Activated CD4-positive, alpha-beta T cell treated with anti-CD3 and anti-CD28 coated beads, Interleukin-2, amount 10 ng/mL, durations not matched to agents 7 days and 5 days (primary cell): ENCODE measurements at regions not wholly inside any gene's neighbourhood (a gene's known extent, or its start where the extent isn't known, plus 50 kb on each side); places are given as distances from the start of the nearest gene placed in this dataset.

ENCODE experiments used
- CTCF ChIA-PET: fragments of 350-600 bp; sonication (Branson Sonifier 250); formaldehyde crosslinking; loops from one replicate; lab custom pipeline; 2021; ENCODE audit warnings: antibody characterized with exemption; lab: Charles Lee
- POLR2A ChIA-PET: fragments of 350-600 bp; sonication (Branson Sonifier 250); formaldehyde crosslinking; loops from one replicate; lab custom pipeline; 2021; ENCODE audit warnings: antibody characterized with exemption; lab: Charles Lee
- DNase-seq: peaks from one replicate; pipeline ENCODE4 v3.0.0-alpha.2; 2020
- H3K27ac Mint-ChIP-seq: one replicate; pipeline ENCODE4 v1.8.0; 2021; ENCODE audit warnings: mild to moderate bottlenecking, moderate library complexity, mixed read lengths
- H3K27me3 Mint-ChIP-seq: one replicate; pipeline ENCODE4 v1.8.0; 2021; ENCODE audit warnings: mixed read lengths
- H3K36me3 Mint-ChIP-seq: one replicate; pipeline ENCODE4 v1.8.0; 2021; ENCODE audit warnings: low read depth, mixed read lengths
- H3K4me1 Mint-ChIP-seq: one replicate; pipeline ENCODE4 v1.8.0; 2021; ENCODE audit warnings: mixed read lengths
- H3K4me3 Mint-ChIP-seq: one replicate; pipeline ENCODE4 v1.8.0; 2021; ENCODE audit warnings: mild to moderate bottlenecking, moderate library complexity, mixed read lengths
- H3K9me3 Mint-ChIP-seq: one replicate; pipeline ENCODE4 v1.8.0; 2021; ENCODE audit warnings: mixed read lengths

GRCh38 chr4:187604984-187605383 is 390.6 kb upstream of the ZFP42 start:
- no peaks in the 10 kb centered on the region for H3K9me3 Mint-ChIP-seq
- H3K36me3 Mint-ChIP-seq, result no peaks in the 10 kb centered on the region
- H3K27ac Mint-ChIP-seq, result no peak overlapping the region
- CTCF ChIA-PET, result no interaction called here
- DNase-seq, result no peak
- H3K4me1 Mint-ChIP-seq, result no peaks in the 10 kb centered on the region
- POLR2A ChIA-PET, result no interaction called here
- H3K4me3 Mint-ChIP-seq, result no peak overlapping the region
- H3K27me3 Mint-ChIP-seq, result no peaks in the 10 kb centered on the region

- no peaks in the 10 kb centered on the region for H3K4me1 Mint-ChIP-seq
- H3K27me3 Mint-ChIP-seq, result no peaks in the 10 kb centered on the region
- H3K9me3 Mint-ChIP-seq, result no peaks in the 10 kb centered on the region
- DNase-seq, result peak; percentile 8
- CTCF ChIA-PET, result interaction anchor here (0.6 kb wide), 2 partner anchors 573 to 1053 kb away, joined by 3 read pairs; no protein-coding TSS in a partner anchor
- H3K4me3 Mint-ChIP-seq, result no peak overlapping the region
- POLR2A ChIA-PET, result no interaction called here
- no peak overlapping the region for H3K27ac Mint-ChIP-seq
- no peaks in the 10 kb centered on the region for H3K36me3 Mint-ChIP-seq
These were observed 389.0 kb upstream of the ZFP42 start for GRCh38 chr4:187606581-187606980.

GRCh38 chr4:187608001-187608421 is 387.6 kb upstream of the ZFP42 start:
- Mint-ChIP-seq H3K9me3 (peaks cover 4% of the 10 kb centered on the region), H3K27ac (no peak overlapping the region), H3K4me3 (no peak overlapping the region), H3K36me3 (no peaks in the 10 kb centered on the region), H3K27me3 (no peaks in the 10 kb centered on the region), H3K4me1 (no peaks in the 10 kb centered on the region)
- CTCF ChIA-PET, result interaction anchor here (0.7 kb wide), 1 partner anchor 180 kb away, joined by 3 read pairs; no protein-coding TSS in a partner anchor
- DNase-seq, result no peak
- POLR2A ChIA-PET, result no interaction called here

GRCh38 chr4:187612301-187612700 is 383.3 kb upstream of the ZFP42 start:
- CTCF ChIA-PET, result no interaction called here
- H3K4me3 Mint-ChIP-seq, result no peak overlapping the region

GRCh38 chr4:187613089-187613839 is 382.3 kb upstream of the ZFP42 start:
- Mint-ChIP-seq H3K4me3 (no peak overlapping the region), H3K36me3 (no peaks in the 10 kb centered on the region), H3K9me3 (peaks cover 4% of the 10 kb centered on the region), H3K27ac (no peak overlapping the region), H3K27me3 (no peaks in the 10 kb centered on the region), H3K4me1 (no peaks in the 10 kb centered on the region)
- CTCF ChIA-PET, result no interaction called here
- DNase-seq, result no peak
- POLR2A ChIA-PET, result no interaction called here

More at GRCh38 chr4:187612301-187612700, 383.3 kb upstream of the ZFP42 start:
- H3K4me1 Mint-ChIP-seq, result no peaks in the 10 kb centered on the region
- no peaks in the 10 kb centered on the region for H3K36me3 Mint-ChIP-seq
- POLR2A ChIA-PET, result no interaction called here
- peaks cover 4% of the 10 kb centered on the region for H3K9me3 Mint-ChIP-seq
- DNase-seq, result no peak
- no peak overlapping the region for H3K27ac Mint-ChIP-seq
- H3K27me3 Mint-ChIP-seq, result no peaks in the 10 kb centered on the region

GRCh38 chr4:187615972-187616371 is 379.6 kb upstream of the ZFP42 start:
- H3K4me1 Mint-ChIP-seq, result no peaks in the 10 kb centered on the region
- H3K36me3 Mint-ChIP-seq, result no peaks in the 10 kb centered on the region
- no peak overlapping the region for H3K4me3 Mint-ChIP-seq
- ChIA-PET CTCF (no interaction called here), POLR2A (no interaction called here)
- H3K27me3 Mint-ChIP-seq, result no peaks in the 10 kb centered on the region
- DNase-seq, result no peak
- peaks cover 4% of the 10 kb centered on the region for H3K9me3 Mint-ChIP-seq
- H3K27ac Mint-ChIP-seq, result no peak overlapping the region

GRCh38 chr4:187617113-187617512 is 378.5 kb upstream of the ZFP42 start:
- H3K4me3 Mint-ChIP-seq, result no peak overlapping the region
- ChIA-PET CTCF (no interaction called here), POLR2A (no interaction called here)
- no peaks in the 10 kb centered on the region for H3K4me1 Mint-ChIP-seq
- no peak for DNase-seq
- H3K27me3 Mint-ChIP-seq, result no peaks in the 10 kb centered on the region
- peaks cover 4% of the 10 kb centered on the region for H3K9me3 Mint-ChIP-seq
- no peak overlapping the region for H3K27ac Mint-ChIP-seq
- no peaks in the 10 kb centered on the region for H3K36me3 Mint-ChIP-seq

- no peak overlapping the region for H3K4me3 Mint-ChIP-seq
- ChIA-PET CTCF (no interaction called here), POLR2A (no interaction called here)
- H3K4me1 Mint-ChIP-seq, result no peaks in the 10 kb centered on the region
- H3K9me3 Mint-ChIP-seq, result no peaks in the 10 kb centered on the region
- no peaks in the 10 kb centered on the region for H3K27me3 Mint-ChIP-seq
- no peak overlapping the region for H3K27ac Mint-ChIP-seq
- DNase-seq, result no peak
- H3K36me3 Mint-ChIP-seq, result no peaks in the 10 kb centered on the region
These were observed 376.8 kb upstream of the ZFP42 start for GRCh38 chr4:187618701-187619281.

GRCh38 chr4:187619319-187619718 is 376.3 kb upstream of the ZFP42 start:
- H3K36me3 Mint-ChIP-seq, result no peaks in the 10 kb centered on the region
- no peaks in the 10 kb centered on the region for H3K27me3 Mint-ChIP-seq
- no peak overlapping the region for H3K4me3 Mint-ChIP-seq
- H3K9me3 Mint-ChIP-seq, result no peaks in the 10 kb centered on the region
- ChIA-PET POLR2A (no interaction called here), CTCF (no interaction called here)
- DNase-seq, result no peak
- H3K4me1 Mint-ChIP-seq, result no peaks in the 10 kb centered on the region
- no peak overlapping the region for H3K27ac Mint-ChIP-seq

GRCh38 chr4:187632260-187632995 is 363.1 kb upstream of the ZFP42 start:
- H3K36me3 Mint-ChIP-seq, result no peaks in the 10 kb centered on the region
- no peak overlapping the region for H3K4me3 Mint-ChIP-seq
- H3K4me1 Mint-ChIP-seq, result no peaks in the 10 kb centered on the region
- ChIA-PET POLR2A (no interaction called here), CTCF (no interaction called here)
- no peaks in the 10 kb centered on the region for H3K27me3 Mint-ChIP-seq
- no peak for DNase-seq
- H3K9me3 Mint-ChIP-seq, result peaks cover 13% of the 10 kb centered on the region
- no peak overlapping the region for H3K27ac Mint-ChIP-seq

GRCh38 chr4:187633245-187633644 is 362.3 kb upstream of the ZFP42 start:
- peaks cover 16% of the 10 kb centered on the region for H3K9me3 Mint-ChIP-seq
- H3K4me3 Mint-ChIP-seq, result no peak overlapping the region
- no peaks in the 10 kb centered on the region for H3K36me3 Mint-ChIP-seq
- H3K27ac Mint-ChIP-seq, result no peak overlapping the region
- H3K27me3 Mint-ChIP-seq, result no peaks in the 10 kb centered on the region
- ChIA-PET CTCF (no interaction called here), POLR2A (no interaction called here)
- DNase-seq, result no peak
- no peaks in the 10 kb centered on the region for H3K4me1 Mint-ChIP-seq

- Mint-ChIP-seq H3K27me3 (no peaks in the 10 kb centered on the region), H3K36me3 (no peaks in the 10 kb centered on the region), H3K27ac (no peak overlapping the region), H3K9me3 (peaks cover 9% of the 10 kb centered on the region), H3K4me1 (no peaks in the 10 kb centered on the region), H3K4me3 (no peak overlapping the region)
- ChIA-PET POLR2A (no interaction called here), CTCF (no interaction called here)
- DNase-seq, result no peak
These were observed 338.6 kb upstream of the ZFP42 start for GRCh38 chr4:187656959-187657358.

- DNase-seq, result no peak
- Mint-ChIP-seq H3K27ac (no peak overlapping the region), H3K36me3 (no peaks in the 10 kb centered on the region), H3K27me3 (no peaks in the 10 kb centered on the region), H3K4me3 (no peak overlapping the region), H3K4me1 (no peaks in the 10 kb centered on the region), H3K9me3 (peaks cover 9% of the 10 kb centered on the region)
- ChIA-PET CTCF (no interaction called here), POLR2A (no interaction called here)
These were observed 332.5 kb upstream of the ZFP42 start for GRCh38 chr4:187663076-187663475.
